ENCODE measurements at regions not wholly inside any gene's neighbourhood (a gene's known extent, or its start where the extent isn't known, plus 50 kb on each side); places are given as distances from the start of the nearest gene placed in this dataset.

DNA sequence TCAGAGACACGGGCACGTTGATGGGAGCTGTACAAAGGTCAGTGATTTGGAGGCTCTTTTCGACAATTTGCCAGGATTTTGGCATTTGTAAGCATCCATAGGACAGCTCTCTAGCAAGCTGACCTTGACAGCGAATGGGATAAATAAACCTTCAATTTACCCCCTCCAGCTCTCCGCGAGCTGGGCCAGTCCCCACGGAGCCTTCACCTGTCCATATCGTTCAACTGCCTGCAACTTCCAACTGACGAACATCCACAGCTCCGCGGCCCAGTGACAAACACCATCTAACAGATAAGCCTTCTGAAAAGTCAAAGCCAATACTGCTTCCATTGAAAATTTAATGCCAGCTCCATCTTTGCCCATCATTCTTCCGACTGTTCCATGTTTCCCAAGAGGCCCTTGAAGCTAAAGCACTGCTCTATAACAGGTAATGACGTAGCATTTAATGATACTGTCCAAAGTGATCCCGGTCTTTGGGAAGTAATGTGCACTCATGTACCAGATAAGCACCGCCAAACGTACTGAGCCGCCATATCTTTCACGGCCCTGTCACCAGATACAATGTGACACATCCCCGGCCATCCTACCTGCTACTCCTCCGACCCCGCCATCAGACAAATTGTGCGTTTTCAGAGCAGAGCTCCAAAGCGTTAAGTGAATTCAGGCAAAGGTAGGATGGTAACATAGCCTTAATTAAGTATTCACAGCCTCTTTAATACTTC lies 365.3 kb upstream of the ZNF507 start:
- no peaks in the 10 kb centered on the region for H3K27me3 ChIP-seq (ENCODE audit: control insufficient read depth, insufficient read depth, low read length)
- no peak overlapping the region for H3K27ac ChIP-seq (ENCODE audit: low read depth, low read length)
- H3K9me3 ChIP-seq (ENCODE audit: control insufficient read depth, insufficient read depth, low read length): no peaks in the 10 kb centered on the region
- H3K36me3 ChIP-seq (ENCODE audit: control insufficient read depth, insufficient read depth, low read length): no peaks in the 10 kb centered on the region
- no peak overlapping the region for H3K9ac ChIP-seq (ENCODE audit: low read depth, low read length)
- no peak overlapping the region for H3K4me3 ChIP-seq (ENCODE audit: low read depth, low read length)
- no peaks in the 10 kb centered on the region for H3K4me1 ChIP-seq (ENCODE audit: control insufficient read depth, insufficient read depth, low read length)

DNA sequence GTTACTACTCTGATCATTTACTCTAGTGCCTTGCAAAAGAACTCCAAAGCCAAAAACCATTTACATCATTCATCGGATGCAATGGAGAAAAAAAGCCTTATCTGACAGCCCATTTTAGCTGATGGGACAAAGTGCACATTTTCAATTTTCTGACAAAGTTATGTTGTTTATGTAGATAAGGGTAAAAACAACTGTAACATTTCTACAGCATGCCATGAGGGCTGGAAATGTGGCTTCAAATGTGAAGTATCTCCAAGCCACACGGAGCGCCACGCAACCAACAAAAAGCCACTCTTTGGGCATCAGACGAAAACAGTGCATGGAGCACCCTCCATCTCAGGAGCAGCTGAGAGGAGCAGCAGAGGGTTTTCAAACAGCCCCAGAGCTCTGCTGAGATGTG lies 364.6 kb upstream of the ZNF507 start:
- H3K36me3 ChIP-seq (ENCODE audit: control insufficient read depth, insufficient read depth, low read length): no peaks in the 10 kb centered on the region
- no peak overlapping the region for H3K27ac ChIP-seq (ENCODE audit: low read depth, low read length)
- no peaks in the 10 kb centered on the region for H3K4me1 ChIP-seq (ENCODE audit: control insufficient read depth, insufficient read depth, low read length)
- 0 out of 2 replicates have a peak, but pooled peaks cover 2% of the 10 kb centered on the region for H3K9me3 ChIP-seq (ENCODE audit: control insufficient read depth, insufficient read depth, low read length)
- no peak overlapping the region for H3K4me3 ChIP-seq (ENCODE audit: low read depth, low read length)
- H3K27me3 ChIP-seq (ENCODE audit: control insufficient read depth, insufficient read depth, low read length): no peaks in the 10 kb centered on the region
- no peak overlapping the region for H3K9ac ChIP-seq (ENCODE audit: low read depth, low read length)

DNA sequence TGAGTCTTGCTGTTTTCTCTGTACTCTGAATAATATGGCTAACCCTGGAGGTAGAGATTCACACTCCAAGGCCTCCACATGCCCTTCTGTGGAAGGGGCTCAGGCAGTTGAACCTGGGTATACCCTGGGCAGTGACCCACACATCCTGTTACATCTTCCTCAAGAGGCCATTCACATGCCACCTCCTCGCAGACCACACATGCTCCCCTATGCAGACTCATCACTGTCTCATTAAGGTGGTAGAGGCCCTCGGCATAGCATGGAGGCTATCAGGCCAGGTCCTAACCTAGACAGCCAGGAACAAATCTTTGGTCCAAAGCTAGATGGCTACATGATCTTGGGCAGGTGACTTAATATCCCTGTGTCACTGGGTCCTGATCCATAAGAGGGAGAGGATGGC lies 363.9 kb upstream of the ZNF507 start:
- 0 out of 2 replicates have a peak, but pooled peaks cover 3% of the 10 kb centered on the region for H3K9me3 ChIP-seq (ENCODE audit: control insufficient read depth, insufficient read depth, low read length)
- H3K9ac ChIP-seq (ENCODE audit: low read depth, low read length): no peak overlapping the region
- no peaks in the 10 kb centered on the region for H3K36me3 ChIP-seq (ENCODE audit: control insufficient read depth, insufficient read depth, low read length)
- no peaks in the 10 kb centered on the region for H3K27me3 ChIP-seq (ENCODE audit: control insufficient read depth, insufficient read depth, low read length)
- H3K4me1 ChIP-seq (ENCODE audit: control insufficient read depth, insufficient read depth, low read length): no peaks in the 10 kb centered on the region
- H3K27ac ChIP-seq (ENCODE audit: low read depth, low read length): no peak overlapping the region
- H3K4me3 ChIP-seq (ENCODE audit: low read depth, low read length): no peak overlapping the region

DNA sequence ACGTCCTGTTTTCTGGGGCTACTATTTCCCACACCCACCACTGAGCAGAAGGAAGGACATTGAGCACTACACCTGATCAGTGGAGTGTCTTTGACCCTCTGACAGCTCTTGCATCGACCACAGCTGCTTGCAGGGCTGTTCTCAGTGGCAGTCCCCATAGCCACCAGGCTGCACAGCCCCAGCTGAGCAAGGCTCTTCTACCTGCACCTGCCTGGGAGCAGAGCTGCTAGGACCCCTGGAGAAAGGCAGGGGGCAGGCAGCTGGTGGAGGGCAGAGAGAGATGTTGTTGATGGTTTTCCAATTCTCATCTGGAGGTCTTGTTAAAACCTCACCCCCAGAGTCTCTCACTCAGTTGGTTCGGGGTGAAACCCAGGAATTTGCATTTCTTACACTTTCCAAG lies 361.8 kb upstream of the ZNF507 start:
- H3K9me3 ChIP-seq (ENCODE audit: control insufficient read depth, insufficient read depth, low read length): 0 out of 2 replicates have a peak, but pooled peaks cover 3% of the 10 kb centered on the region
- H3K27me3 ChIP-seq (ENCODE audit: control insufficient read depth, insufficient read depth, low read length): no peaks in the 10 kb centered on the region
- no peak overlapping the region for H3K27ac ChIP-seq (ENCODE audit: low read depth, low read length)
- H3K9ac ChIP-seq (ENCODE audit: low read depth, low read length): no peak overlapping the region
- H3K4me1 ChIP-seq (ENCODE audit: control insufficient read depth, insufficient read depth, low read length): no peaks in the 10 kb centered on the region
- no peak overlapping the region for H3K4me3 ChIP-seq (ENCODE audit: low read depth, low read length)
- no peaks in the 10 kb centered on the region for H3K36me3 ChIP-seq (ENCODE audit: control insufficient read depth, insufficient read depth, low read length)

DNA sequence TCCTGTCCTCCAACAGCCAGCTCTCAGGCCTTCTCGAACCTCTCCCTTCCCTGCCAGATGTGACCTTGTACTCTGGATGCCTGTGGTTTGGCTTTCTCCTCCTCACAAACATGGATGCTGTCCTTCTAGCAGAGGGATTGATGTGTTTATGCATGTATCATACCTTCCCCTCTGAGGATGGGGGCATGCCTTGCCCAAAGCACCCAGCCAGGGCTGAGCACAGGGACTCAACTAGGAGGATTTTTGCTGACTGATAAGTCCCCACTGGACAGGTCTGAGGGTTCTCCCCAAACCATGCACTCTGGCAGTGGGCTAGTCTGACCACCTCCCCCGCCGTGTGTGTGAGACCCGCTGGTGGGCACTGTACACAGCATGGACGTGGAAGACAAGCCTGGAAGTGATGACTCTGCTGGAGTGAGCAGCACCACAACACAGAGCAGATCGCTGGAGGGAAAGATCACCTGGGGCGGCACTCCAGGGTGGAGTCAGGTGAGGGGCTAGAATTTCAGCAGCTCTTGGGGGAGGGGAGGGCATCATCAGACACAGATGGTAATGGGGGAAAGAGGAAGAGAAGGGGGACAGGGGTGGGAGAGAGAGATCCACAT lies 360.3 kb upstream of the ZNF507 start:
- Histone ChIP-seq H3K36me3 (ENCODE audit: control insufficient read depth, insufficient read depth, low read length) (no peaks in the 10 kb centered on the region), H3K4me3 (ENCODE audit: low read depth, low read length) (no peak overlapping the region), H3K4me1 (ENCODE audit: control insufficient read depth, insufficient read depth, low read length) (no peaks in the 10 kb centered on the region), H3K9me3 (ENCODE audit: control insufficient read depth, insufficient read depth, low read length) (0 out of 2 replicates have a peak, but pooled peaks cover 3% of the 10 kb centered on the region), H3K27ac (ENCODE audit: low read depth, low read length) (no peak overlapping the region), H3K27me3 (ENCODE audit: control insufficient read depth, insufficient read depth, low read length) (no peaks in the 10 kb centered on the region), H3K9ac (ENCODE audit: low read depth, low read length) (no peak overlapping the region)

DNA sequence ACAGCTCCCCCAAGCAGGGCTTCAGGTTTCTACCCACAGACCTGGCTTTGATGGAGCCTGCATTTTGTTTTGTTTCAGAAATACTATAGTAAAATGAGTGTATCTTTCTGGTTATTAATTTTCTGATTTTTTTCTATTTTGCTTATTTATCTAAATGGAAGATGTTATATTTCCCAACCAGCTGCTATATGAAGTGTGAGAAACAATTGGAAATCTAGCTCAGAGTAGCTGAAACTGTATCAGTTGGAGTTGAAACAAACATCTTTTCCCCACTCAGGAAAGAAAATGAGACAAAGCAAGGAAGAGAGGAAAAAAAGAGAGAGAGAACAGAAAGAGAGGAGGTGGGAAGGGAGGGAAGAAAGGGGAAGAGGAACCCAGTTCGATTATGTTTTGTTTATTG lies 358.5 kb upstream of the ZNF507 start:
- no peak overlapping the region for H3K27ac ChIP-seq (ENCODE audit: low read depth, low read length)
- no peaks in the 10 kb centered on the region for H3K4me1 ChIP-seq (ENCODE audit: control insufficient read depth, insufficient read depth, low read length)
- H3K36me3 ChIP-seq (ENCODE audit: control insufficient read depth, insufficient read depth, low read length): no peaks in the 10 kb centered on the region
- H3K4me3 ChIP-seq (ENCODE audit: low read depth, low read length): no peak overlapping the region
- no peaks in the 10 kb centered on the region for H3K27me3 ChIP-seq (ENCODE audit: control insufficient read depth, insufficient read depth, low read length)
- H3K9me3 ChIP-seq (ENCODE audit: control insufficient read depth, insufficient read depth, low read length): 0 out of 2 replicates have a peak, but pooled peaks cover 3% of the 10 kb centered on the region
- H3K9ac ChIP-seq (ENCODE audit: low read depth, low read length): no peak overlapping the region

DNA sequence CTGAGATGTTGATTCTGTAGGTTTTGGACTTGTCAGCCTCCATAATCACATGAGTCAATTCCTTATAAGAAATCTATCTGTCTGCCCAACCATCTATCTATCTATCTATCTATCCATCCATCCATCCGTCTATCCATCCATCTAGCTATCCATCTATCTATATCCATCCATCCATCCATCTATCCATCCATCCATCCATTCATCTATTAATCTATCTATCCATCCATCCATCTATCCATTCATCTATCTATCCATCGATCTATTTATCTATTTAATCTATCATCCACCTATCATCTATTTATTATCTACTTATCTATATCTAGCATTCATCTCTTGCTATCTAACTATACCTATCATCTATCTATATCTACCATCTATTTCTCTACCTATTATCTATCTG lies 357.2 kb upstream of the ZNF507 start:
- Histone ChIP-seq H3K36me3 (ENCODE audit: control insufficient read depth, insufficient read depth, low read length) (no peaks in the 10 kb centered on the region), H3K9ac (ENCODE audit: low read depth, low read length) (no peak overlapping the region), H3K4me3 (ENCODE audit: low read depth, low read length) (no peak overlapping the region), H3K9me3 (ENCODE audit: control insufficient read depth, insufficient read depth, low read length) (0 out of 2 replicates have a peak, but pooled peaks cover 3% of the 10 kb centered on the region), H3K4me1 (ENCODE audit: control insufficient read depth, insufficient read depth, low read length) (no peaks in the 10 kb centered on the region), H3K27ac (ENCODE audit: low read depth, low read length) (no peak overlapping the region), H3K27me3 (ENCODE audit: control insufficient read depth, insufficient read depth, low read length) (no peaks in the 10 kb centered on the region)

DNA sequence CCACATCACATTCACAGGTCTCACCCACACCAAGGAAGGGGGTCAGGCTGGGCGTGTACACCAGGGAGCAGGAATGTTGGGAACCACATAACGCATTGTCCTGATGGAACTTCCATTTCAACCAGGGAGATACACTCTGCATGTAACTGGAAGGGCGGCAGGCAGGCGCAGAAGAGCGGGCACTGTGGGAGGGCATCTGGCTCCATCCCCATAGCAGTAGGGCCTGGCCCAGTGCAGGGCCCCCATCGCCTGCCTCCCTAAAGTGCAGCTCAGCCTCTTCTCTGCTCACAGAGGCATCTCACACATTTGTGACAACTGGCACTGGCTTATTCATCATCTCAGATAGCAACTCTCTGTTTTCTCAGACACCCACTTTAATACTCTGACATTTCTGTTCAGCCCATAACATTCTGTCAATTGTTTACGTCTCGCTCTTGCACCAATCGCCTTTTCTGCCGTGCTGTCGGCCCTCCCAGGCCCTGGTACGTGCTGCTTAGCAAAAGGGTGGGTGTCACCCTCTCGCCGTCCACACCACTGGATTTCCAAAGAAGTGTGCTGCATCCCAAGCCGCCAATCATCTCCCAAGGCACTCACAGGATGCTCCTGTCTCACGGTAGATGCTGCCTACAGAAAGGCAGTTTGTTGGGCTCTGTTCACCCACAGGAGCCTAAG lies 353.3 kb upstream of the ZNF507 start:
- no peaks in the 10 kb centered on the region for H3K36me3 ChIP-seq (ENCODE audit: control insufficient read depth, insufficient read depth, low read length)
- H3K4me1 ChIP-seq (ENCODE audit: control insufficient read depth, insufficient read depth, low read length): no peaks in the 10 kb centered on the region
- no peaks in the 10 kb centered on the region for H3K27me3 ChIP-seq (ENCODE audit: control insufficient read depth, insufficient read depth, low read length)
- H3K9me3 ChIP-seq (ENCODE audit: control insufficient read depth, insufficient read depth, low read length): no peaks in the 10 kb centered on the region
- no peak overlapping the region for H3K27ac ChIP-seq (ENCODE audit: low read depth, low read length)
- no peak overlapping the region for H3K4me3 ChIP-seq (ENCODE audit: low read depth, low read length)
- H3K9ac ChIP-seq (ENCODE audit: low read depth, low read length): no peak overlapping the region

DNA sequence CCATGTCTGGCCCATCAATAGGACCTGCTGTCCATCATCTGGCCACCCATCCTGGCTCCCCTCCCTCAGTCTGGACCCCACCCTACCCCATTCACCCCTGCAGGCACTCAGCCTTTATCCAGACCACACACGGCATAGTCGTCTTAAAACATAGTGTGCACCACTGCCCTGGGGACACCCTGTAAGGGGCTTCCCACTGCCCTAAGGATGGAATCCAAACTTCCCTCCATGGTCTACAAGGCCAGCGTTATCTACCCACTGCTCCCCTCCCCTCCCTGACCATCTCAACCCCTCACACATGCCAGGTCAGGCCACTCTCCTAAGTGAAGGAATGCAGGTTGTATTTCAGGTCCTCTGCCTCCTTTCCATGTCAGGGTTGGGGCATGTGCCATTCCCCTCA lies 352.7 kb upstream of the ZNF507 start:
- Histone ChIP-seq H3K4me3 (ENCODE audit: low read depth, low read length) (no peak overlapping the region), H3K9me3 (ENCODE audit: control insufficient read depth, insufficient read depth, low read length) (no peaks in the 10 kb centered on the region), H3K27me3 (ENCODE audit: control insufficient read depth, insufficient read depth, low read length) (no peaks in the 10 kb centered on the region), H3K9ac (ENCODE audit: low read depth, low read length) (no peak overlapping the region), H3K4me1 (ENCODE audit: control insufficient read depth, insufficient read depth, low read length) (no peaks in the 10 kb centered on the region), H3K27ac (ENCODE audit: low read depth, low read length) (no peak overlapping the region), H3K36me3 (ENCODE audit: control insufficient read depth, insufficient read depth, low read length) (no peaks in the 10 kb centered on the region)

DNA sequence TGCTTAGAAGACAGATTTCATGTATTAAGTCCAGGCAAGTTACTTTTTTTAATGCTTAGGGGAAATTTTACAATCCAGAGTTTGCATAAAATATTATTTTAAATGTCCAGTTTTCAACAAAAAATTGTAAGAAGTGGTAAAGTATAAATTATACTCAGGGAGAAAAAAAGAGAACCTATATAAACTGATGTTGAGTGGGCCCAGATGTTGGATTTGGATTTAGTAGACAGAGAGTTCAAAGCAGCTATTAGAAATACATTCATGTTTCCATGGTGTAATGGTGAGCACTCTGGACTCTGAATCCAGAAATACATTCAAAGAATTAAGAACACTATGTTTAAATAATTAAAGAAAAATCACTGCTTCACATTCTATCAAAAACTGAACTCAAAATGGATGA lies 349.9 kb upstream of the ZNF507 start:
- H3K27me3 ChIP-seq (ENCODE audit: control insufficient read depth, insufficient read depth, low read length): no peaks in the 10 kb centered on the region
- H3K4me3 ChIP-seq (ENCODE audit: low read depth, low read length): no peak overlapping the region
- no peak overlapping the region for H3K9ac ChIP-seq (ENCODE audit: low read depth, low read length)
- no peaks in the 10 kb centered on the region for H3K36me3 ChIP-seq (ENCODE audit: control insufficient read depth, insufficient read depth, low read length)
- peaks cover 3% of the 10 kb centered on the region; the same call in 1 of the 2 replicates for H3K9me3 ChIP-seq (ENCODE audit: control insufficient read depth, insufficient read depth, low read length)
- no peaks in the 10 kb centered on the region for H3K4me1 ChIP-seq (ENCODE audit: control insufficient read depth, insufficient read depth, low read length)
- H3K27ac ChIP-seq (ENCODE audit: low read depth, low read length): no peak overlapping the region

DNA sequence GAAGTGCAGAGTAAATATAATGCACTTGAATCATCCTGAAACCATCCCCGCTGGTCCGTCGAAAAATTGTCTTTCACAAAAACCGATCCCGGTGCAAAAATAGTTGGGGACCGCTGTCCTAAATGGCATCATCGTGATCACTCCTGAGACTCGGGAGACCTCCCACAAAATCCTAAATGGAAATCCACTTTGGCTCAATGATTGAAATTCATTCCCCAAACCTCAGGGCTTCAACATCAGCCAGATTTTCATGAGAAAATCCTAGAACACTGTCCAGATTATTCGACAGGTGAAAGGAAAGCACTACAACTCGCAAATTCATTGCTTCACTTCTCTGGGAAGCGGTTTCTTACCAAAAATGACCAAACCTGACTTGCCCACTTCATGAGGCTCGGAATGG lies 335.3 kb upstream of the ZNF507 start:
- H3K4me3 ChIP-seq (ENCODE audit: low read depth, low read length): no peak overlapping the region
- no peaks in the 10 kb centered on the region for H3K36me3 ChIP-seq (ENCODE audit: control insufficient read depth, insufficient read depth, low read length)
- no peak overlapping the region for H3K27ac ChIP-seq (ENCODE audit: low read depth, low read length)
- no peak overlapping the region for H3K9ac ChIP-seq (ENCODE audit: low read depth, low read length)
- no peaks in the 10 kb centered on the region for H3K27me3 ChIP-seq (ENCODE audit: control insufficient read depth, insufficient read depth, low read length)
- H3K9me3 ChIP-seq (ENCODE audit: control insufficient read depth, insufficient read depth, low read length): no peaks in the 10 kb centered on the region
- no peaks in the 10 kb centered on the region for H3K4me1 ChIP-seq (ENCODE audit: control insufficient read depth, insufficient read depth, low read length)

Measured in HUES48 (cell line).